Heart right ventricle (tissue), 16 donors: ENCODE measurements at regions not wholly inside any gene's neighbourhood (a gene's known extent, or its start where the extent isn't known, plus 50 kb on each side); places are given as distances from the start of the nearest gene placed in this dataset.
A peak's percentile ranks its signal among the peaks of the same experiment; 100 is the strongest.

Source experiments
- ATAC-seq, 8 donors: fragments of 200-7000 bp; cut with Tn5 transposase; one replicate each; pipeline ENCODE4 v1.9.1; 2020; ENCODE audit warnings: mild to moderate bottlenecking in 8 of 8, moderate library complexity in 8 of 8, moderate number of reproducible peaks in 1 of 8
- DNase-seq, 2 donors: peaks; one replicate each; pipeline ENCODE4 v3.0.0-alpha.2; 2020
- H3K27ac ChIP-seq, 10 donors: fragments of 200-600 bp; sonication (generic) in 2 of 10; one replicate each; pipeline versions ENCODE4 v1.5.0 to v1.8.0; 2020 to 2022; ENCODE audit warnings: mild to moderate bottlenecking in 3 of 10
- H3K27me3 ChIP-seq, 7 donors: fragments of 200-600 bp; one replicate each; pipeline ENCODE4 v1.8.0; 2021 to 2022; ENCODE audit warnings: mild to moderate bottlenecking in 2 of 7
- H3K36me3 ChIP-seq, 9 donors: fragments of 200-600 bp; sonication (generic) in 1 of 9; one replicate each; pipeline versions ENCODE4 v1.5.0 to v1.8.0; 2020 to 2022; ENCODE audit warnings: mild to moderate bottlenecking in 2 of 9
- H3K4me1 ChIP-seq, 9 donors: fragments of 200-600 bp; sonication (generic) in 1 of 9; one replicate each; pipeline versions ENCODE4 v1.5.0 to v1.8.0; 2020 to 2022; ENCODE audit warnings: mild to moderate bottlenecking in 4 of 9
- H3K4me3 ChIP-seq, 10 donors: fragments of 200-600 bp; sonication (generic) in 2 of 10; one replicate each; pipeline versions ENCODE4 v1.5.0 to v1.8.0; 2020 to 2022; ENCODE audit warnings: mild to moderate bottlenecking in 7 of 10, moderate library complexity in 2 of 10
- H3K9me3 ChIP-seq, 11 donors: fragments of 200-600 bp in 10 of 11; sonication (generic) in 2 of 11; one replicate each; pipeline versions ENCODE4 v1.5.0 to v1.8.0; 2013 to 2022; ENCODE audit warnings: mild to moderate bottlenecking in 2 of 11, control low read depth in 1 of 11, moderate library complexity in 1 of 11
- CTCF ChIP-seq, 9 donors: fragments of 200-600 bp; sonication (generic) in 2 of 9; IDR thresholded peaks; one replicate each; pipeline versions ENCODE4 v1.5.0 to v1.8.0; 2021 to 2022; ENCODE audit warnings: antibody characterized with exemption in 9 of 9, mild to moderate bottlenecking in 5 of 9, moderate library complexity in 1 of 9
- WGBS, 2 donors: extraction: QIAGEN DNeasy Blood & Tissue Kit; methylation state at CpG; one replicate each; pipeline ENCODE4 v1.1.7; 2013; ENCODE audit warnings: inconsistent platforms in 1 of 2; 5-methylcytosine and 5-hydroxymethylcytosine counted together
- intact Hi-C, 10 donors: fragments of 100-400 bp; cut with DNase I; formaldehyde crosslinking; loops; one replicate each; pipeline versions ENCODE4 v1.11.1 to v1.14.2; 2022
- donor health status: Arrhythmogenic right ventricular cardiomyopathy.
- donor health status: ischemic (EF 13 %, LVEDD 7.1; RV severe dilation, severe dysfunction).
- donor health status: healthy with polysubstance abuse.
- donor health status: DM: no; HTN: yes; CAD: no.
- donor health status: DM: no; HTN: no; CAD: no.
- donor health status: ischemic (EF 25% LVEDD 6.9; RV normal size, moderate dysfunction).
- donor health status: ischemic (EF 25% LVEDD 5.7; RV mildly dilated, moderate dysfunction).
- donor health status: healthy.
- donor health status: DM: yes; HTN: yes; CAD: no.
- donor health status: Ischemic cardiomyopathy.
- donor health status: ischemic (EF 35%, LVEDD 5.7; RV mildly dilated, moderate dysfunction).
- donor health status: nonischemic (EF 11% LVEDD 7.7; RV severe dilation, severe dysfunction).
- donor health status: DM: yes; HTN: yes; CAD: no.
- donor health status: PGD.
- donor health status: ischemic (EF 29% LVEDD 5.4; RV normal size, mild dysfunction).
- donor health status: nonischemic (EF 23%, LVEDD 6.1; RV moderate dilation, normal function).

GRCh38 chr6:140051521-140052512, 677.4 kb upstream of the CITED2 start:
- Histone ChIP-seq H3K36me3 (no peaks in the 10 kb centered on the region), H3K9me3 (peaks cover 0 to 9% (median 0%) of the 10 kb centered on the region in 11 donors), H3K27me3 (no peaks in the 10 kb centered on the region), H3K27ac (peak overlapping the region in 2 of 10 donors; percentile 78 to 87), H3K4me1 (peaks cover 0 to 16% (median 3%) of the 10 kb centered on the region in 9 donors), H3K4me3 (no peak overlapping the region)
- ATAC-seq (no peak), DNase-seq (no peak)
- WGBS, 2 donors, result 79 to 80% methylated on average over 7 of the region's 7 CpGs
- intact Hi-C loops, result no loop called here
- TF ChIP-seq CTCF (IDR thresholded peaks at IDR 0.05), result no peak

- Histone ChIP-seq H3K4me3 (peak overlapping the region in 1 of 10 donors; percentile 12), H3K27ac (peak overlapping the region; percentile 48 to 88 (median 70)), H3K4me1 (peaks cover 0 to 16% (median 6%) of the 10 kb centered on the region in 9 donors), H3K9me3 (peaks cover 0 to 12% (median 0%) of the 10 kb centered on the region in 11 donors), H3K27me3 (no peaks in the 10 kb centered on the region), H3K36me3 (no peaks in the 10 kb centered on the region)
- intact Hi-C loops, result no loop called here
- peak; percentile 84 to 97 (median 92) for ATAC-seq
- TF ChIP-seq CTCF (IDR thresholded peaks at IDR 0.05), result no peak
- 62 to 66% methylated on average over 15 of the region's 15 CpGs for WGBS, 2 donors
- peak in 1 of 2 donors; percentile 43 for DNase-seq
Measured at GRCh38 chr6:140050101-140050995, 675.9 kb upstream of the CITED2 start.

DNA sequence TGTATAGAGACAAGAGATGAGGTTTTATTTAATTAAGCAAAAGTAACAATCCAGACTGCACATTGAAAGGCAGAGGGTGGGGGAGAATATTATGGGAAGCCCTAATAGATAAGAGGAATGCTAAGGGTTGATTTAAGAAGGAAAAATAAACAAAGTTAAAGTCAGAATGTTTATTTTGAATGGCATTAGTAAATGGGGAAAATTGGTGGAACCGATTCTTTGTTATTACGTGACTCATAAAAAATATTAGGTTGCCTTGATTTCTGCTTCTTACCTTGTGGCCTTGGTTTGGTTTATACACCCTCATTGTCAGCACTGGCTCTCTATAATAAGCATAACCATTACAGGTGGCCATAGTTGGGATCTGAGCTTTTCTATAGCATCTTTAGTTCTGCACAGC, 674.8 kb upstream of the CITED2 start:
- H3K36me3 ChIP-seq, result no peaks in the 10 kb centered on the region
- WGBS, 2 donors, result 76 to 84% methylated on average over 2 of the region's 2 CpGs
- DNase-seq, result no peak
- intact Hi-C loops, result no loop called here
- no peak for ATAC-seq
- H3K27me3 ChIP-seq, result no peaks in the 10 kb centered on the region
- peaks cover 0 to 12% (median 0%) of the 10 kb centered on the region in 11 donors for H3K9me3 ChIP-seq
- no peak for TF ChIP-seq CTCF (IDR thresholded peaks at IDR 0.05)
- no peak overlapping the region for H3K4me3 ChIP-seq
- peaks cover 0 to 17% (median 6%) of the 10 kb centered on the region in 9 donors for H3K4me1 ChIP-seq
- H3K27ac ChIP-seq, result peak overlapping the region in 8 of 10 donors; percentile 31 to 88 (median 72)

DNA sequence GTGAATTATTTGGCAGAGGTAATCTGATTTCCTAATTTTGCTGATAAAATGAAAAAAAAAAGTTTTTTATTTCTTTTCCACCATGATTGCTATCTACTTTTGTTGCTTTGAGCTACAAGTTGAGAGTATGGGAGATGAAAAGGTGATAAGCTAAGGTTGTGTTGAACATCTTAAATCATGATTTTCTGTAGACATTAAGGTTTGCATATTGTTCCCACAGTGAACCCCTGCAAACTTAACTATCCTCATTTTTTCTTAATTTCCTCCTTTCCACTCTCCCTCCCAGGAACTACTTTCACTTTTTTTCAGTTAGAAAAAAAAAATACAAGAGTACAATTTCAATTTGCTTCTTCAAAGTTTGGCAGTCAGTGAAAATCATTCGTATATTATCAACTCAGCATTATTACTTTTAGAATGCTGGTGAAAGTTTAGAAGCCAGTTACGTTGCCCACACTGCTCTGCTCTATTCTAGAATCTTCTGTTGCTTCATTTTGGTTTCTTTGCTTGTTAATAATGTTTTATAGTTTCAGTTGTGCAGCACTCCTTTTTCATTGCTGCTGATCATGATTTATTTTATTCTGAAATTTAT, 673.8 kb upstream of the CITED2 start:
- TF ChIP-seq CTCF (IDR thresholded peaks at IDR 0.05), result no peak

More for the DNA sequence above, 673.8 kb upstream of the CITED2 start:
- Histone ChIP-seq H3K27ac (peak overlapping the region in 1 of 10 donors; percentile 87), H3K36me3 (no peaks in the 10 kb centered on the region), H3K4me3 (no peak overlapping the region), H3K9me3 (peaks cover 0 to 12% (median 0%) of the 10 kb centered on the region in 11 donors), H3K27me3 (no peaks in the 10 kb centered on the region), H3K4me1 (peaks cover 0 to 23% (median 14%) of the 10 kb centered on the region in 9 donors)
- DNase-seq, result no peak
- WGBS, 2 donors, result 28 to 50% methylated on average over 2 of the region's 2 CpGs
- no peak for ATAC-seq
- intact Hi-C loops, result no loop called here
